SJSA1 (cell line): ENCODE measurements at regions not wholly inside any gene's neighbourhood (a gene's known extent, or its start where the extent isn't known, plus 50 kb on each side); places are given as distances from the start of the nearest gene placed in this dataset.
"Not testable (repeated sequence)": the region's sequence is repeated elsewhere in the genome, so short reads cannot be mapped to it uniquely, and the experiment has no call there.

Experiments
- DNase-seq, 2 experiments: peaks; one replicate each; pipeline ENCODE4 v3.0.0-alpha.2; 2015 to 2020; ENCODE audit warnings: low spot score in 2 of 2, low read depth in 1 of 2
- H3K27ac ChIP-seq: fragments of 250-450 bp; sonication (Bioruptor Pico); 2 replicates; pipeline ENCODE4 v1.5.1; 2020; ENCODE audit warnings: mild to moderate bottlenecking, moderate library complexity
- H3K27me3 ChIP-seq: fragments of 250-450 bp; sonication (Bioruptor Pico); replicated peaks from 2 replicates; pipeline ENCODE4 v1.5.1; 2020; ENCODE audit warnings: mild to moderate bottlenecking, moderate library complexity
- H3K36me3 ChIP-seq: fragments of 250-450 bp; sonication (Bioruptor Pico); 2 replicates; pipeline ENCODE4 v1.5.1; 2020; ENCODE audit warnings: mild to moderate bottlenecking
- H3K4me1 ChIP-seq: fragments of 250-450 bp; sonication (Bioruptor Pico); replicated peaks from 2 replicates; pipeline ENCODE4 v1.6.1; 2021; ENCODE audit warnings: mild to moderate bottlenecking
- H3K4me3 ChIP-seq: fragments of 250-450 bp; sonication (Bioruptor Pico); 2 replicates; pipeline ENCODE4 v1.5.1; 2020; ENCODE audit warnings: mild to moderate bottlenecking
- H3K9me3 ChIP-seq: fragments of 250-450 bp; sonication (Bioruptor Pico); replicated peaks from 2 replicates; pipeline ENCODE4 v1.5.1; 2020; ENCODE audit warnings: mild to moderate bottlenecking

DNA sequence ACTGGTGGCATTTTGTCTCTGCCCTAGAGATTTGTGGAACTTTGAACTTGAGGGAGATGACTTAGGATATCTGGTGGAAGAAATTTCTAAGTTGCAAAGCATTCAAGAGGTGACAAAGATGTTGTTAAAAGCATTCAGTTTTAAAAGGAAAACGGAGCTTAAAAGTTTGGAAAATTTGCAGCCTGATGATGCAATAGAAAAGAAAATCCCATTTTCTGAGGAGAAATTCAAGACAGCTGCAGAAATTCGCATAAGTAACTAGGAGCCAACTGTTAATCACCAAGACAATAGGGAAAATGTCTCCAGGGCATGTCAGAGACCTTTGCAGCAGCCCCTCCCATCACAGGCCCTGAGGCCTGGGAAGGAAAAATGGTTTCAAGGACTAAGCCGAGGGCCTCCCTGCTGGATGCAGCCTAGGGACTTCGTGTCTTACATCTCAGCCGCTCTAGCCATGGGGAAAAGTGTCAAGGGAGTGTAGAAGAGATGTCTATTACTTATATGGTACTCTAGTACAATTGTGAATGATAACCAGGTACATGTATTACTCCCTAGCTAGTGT, 663.0 kb upstream of the CBLB start:
- H3K36me3 ChIP-seq, DNase-seq, H3K9me3 ChIP-seq, H3K27ac ChIP-seq, H3K27me3 ChIP-seq, H3K4me3 ChIP-seq: not testable (repeated sequence)
- peaks cover 10% of the 10 kb centered on the region for H3K4me1 ChIP-seq

DNA sequence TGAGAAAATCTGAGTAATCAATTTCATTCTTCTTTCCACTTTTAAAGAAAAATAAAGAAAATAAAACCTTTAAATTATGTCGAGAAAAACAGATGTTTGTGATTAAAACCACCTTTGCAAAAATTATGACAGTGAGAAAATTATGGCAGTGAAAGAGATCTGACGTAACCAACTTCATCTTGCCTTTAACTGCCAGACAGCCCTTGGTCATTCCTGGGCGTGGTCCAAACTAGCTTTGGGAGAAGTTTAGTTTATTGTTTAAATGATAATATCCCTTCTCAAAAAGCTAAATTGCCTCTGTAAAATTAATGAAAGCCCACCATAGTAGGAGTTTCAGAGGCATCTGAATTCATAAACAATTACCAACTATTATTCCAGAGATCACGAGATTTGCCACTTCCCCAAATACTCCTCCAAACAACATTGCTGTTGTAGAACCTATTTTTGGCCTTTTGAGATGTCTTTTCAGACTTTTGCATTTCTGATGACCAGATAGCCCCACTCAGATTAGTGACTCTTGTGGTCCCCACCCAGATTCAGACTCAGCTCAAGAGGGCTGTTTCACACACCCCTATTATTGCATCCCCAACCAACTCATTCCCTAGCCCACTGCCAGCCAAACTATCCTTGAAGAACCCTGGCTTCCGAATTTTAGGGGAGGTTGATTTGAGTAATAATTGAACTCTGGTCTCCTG, 664.4 kb upstream of the CBLB start:
- H3K9me3 ChIP-seq, result no peaks in the 10 kb centered on the region
- DNase-seq, result no peak
- H3K36me3 ChIP-seq, result no peaks in the 10 kb centered on the region
- H3K27me3 ChIP-seq, result no peaks in the 10 kb centered on the region
- peaks cover 10% of the 10 kb centered on the region for H3K4me1 ChIP-seq
- H3K4me3 ChIP-seq, result no peak overlapping the region
- H3K27ac ChIP-seq, result no peak overlapping the region

DNA sequence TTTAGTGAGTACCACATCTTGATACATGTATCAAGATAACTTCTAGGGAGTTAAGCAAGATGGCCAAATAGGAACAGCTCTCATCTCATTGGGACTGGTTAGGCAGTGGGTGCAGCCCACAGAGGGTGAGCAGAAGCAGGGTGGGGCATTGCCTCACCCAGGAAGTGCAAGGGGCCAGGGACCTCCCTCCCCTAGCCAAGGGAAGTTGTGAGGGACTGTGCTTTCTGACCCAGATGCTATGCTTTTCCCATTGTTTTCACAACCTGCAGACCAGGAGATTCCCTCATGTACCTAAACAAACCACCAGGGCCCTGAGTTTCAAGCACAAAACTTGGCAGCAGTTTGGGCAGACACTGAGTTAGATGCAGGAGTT, 665.0 kb upstream of the CBLB start:
- Histone ChIP-seq H3K27ac (no peak overlapping the region), H3K4me3 (no peak overlapping the region), H3K9me3 (no peaks in the 10 kb centered on the region), H3K4me1 (peaks cover 10% of the 10 kb centered on the region), H3K27me3 (no peaks in the 10 kb centered on the region), H3K36me3 (no peaks in the 10 kb centered on the region)
- DNase-seq, result no peak

DNA sequence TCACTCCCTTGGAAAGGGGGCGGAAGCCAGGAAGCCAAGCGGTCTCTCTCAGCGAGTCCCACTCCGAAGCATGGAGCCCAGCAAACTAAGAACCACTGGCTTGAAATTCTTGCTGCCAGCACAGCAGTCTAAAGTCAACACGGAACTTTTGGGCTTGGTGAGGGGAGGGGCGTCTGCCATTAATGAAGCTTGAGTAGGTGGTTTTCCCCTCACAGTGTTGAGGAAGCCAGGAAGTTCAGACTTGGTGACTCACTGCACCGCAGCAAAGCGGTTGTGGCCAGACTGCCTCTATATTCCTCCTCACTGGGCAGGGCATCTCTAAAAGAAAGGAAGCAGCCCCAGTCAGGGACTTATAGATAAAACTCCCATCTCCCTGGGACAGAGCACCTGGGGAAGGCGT, 665.4 kb upstream of the CBLB start:
- H3K4me1 ChIP-seq, result peaks cover 10% of the 10 kb centered on the region
- peak; percentile 35 to 56 for DNase-seq
- no peak overlapping the region for H3K27ac ChIP-seq
- H3K36me3 ChIP-seq, result no peaks in the 10 kb centered on the region
- H3K9me3 ChIP-seq, result no peaks in the 10 kb centered on the region
- H3K4me3 ChIP-seq, result no peak overlapping the region
- no peaks in the 10 kb centered on the region for H3K27me3 ChIP-seq

DNA sequence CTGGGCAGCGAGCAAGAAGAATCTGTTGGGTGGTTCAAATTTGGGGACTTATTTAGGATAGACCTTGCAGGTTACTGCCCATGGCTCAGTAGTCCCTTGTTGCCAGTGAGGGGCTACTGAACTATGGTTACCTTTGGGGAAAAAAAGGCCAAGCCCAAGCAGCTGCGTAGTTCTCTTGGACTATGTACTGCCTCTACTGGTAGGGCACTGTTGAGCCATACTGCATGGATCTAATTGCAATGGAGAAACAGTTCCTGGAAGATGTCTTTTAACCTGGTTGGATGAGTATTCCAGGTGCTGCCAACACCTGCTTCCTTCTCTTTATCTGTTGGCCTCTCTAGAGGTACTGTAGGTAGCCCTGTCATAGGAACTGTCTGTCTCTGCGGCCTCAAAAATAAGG, 671.9 kb upstream of the CBLB start:
- Histone ChIP-seq H3K27ac (no peak overlapping the region), H3K4me3 (no peak overlapping the region), H3K9me3 (no peaks in the 10 kb centered on the region), H3K27me3 (no peaks in the 10 kb centered on the region), H3K36me3 (no peaks in the 10 kb centered on the region), H3K4me1 (no peaks in the 10 kb centered on the region)
- no peak for DNase-seq

DNA sequence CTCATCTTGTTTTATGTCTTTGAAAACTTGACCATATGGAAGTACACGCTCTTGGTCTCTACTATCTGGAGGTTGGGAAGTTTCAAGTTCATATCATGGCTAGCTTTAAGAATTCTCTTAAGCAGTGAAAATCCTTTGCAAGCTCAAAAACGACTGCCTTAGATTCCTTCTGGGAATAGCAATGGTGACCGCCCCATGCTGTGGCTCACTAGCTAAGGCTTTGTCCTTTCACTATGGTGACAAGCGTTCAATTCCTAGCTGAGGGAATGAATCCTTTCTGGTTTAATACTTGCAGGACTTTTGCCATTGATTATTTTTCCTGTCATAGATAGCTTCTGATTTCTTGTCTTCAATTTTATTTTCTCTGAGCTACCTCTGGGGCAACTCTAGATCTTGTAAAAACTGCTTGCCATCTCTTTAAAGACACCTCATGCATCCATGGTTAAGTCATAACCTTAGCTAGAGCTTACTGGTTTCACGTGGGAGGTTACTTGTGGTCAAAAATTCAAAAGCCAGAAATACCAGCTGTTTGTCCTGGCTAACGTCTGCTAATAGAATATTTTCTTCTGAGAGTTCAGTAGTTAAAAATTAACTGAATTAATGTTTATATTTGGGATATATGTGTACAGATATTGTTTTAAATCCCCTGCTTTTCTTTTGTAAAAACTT, 673.4 kb upstream of the CBLB start:
- no peak overlapping the region for H3K4me3 ChIP-seq
- H3K9me3 ChIP-seq, result no peaks in the 10 kb centered on the region
- no peaks in the 10 kb centered on the region for H3K36me3 ChIP-seq
- H3K4me1 ChIP-seq, result no peaks in the 10 kb centered on the region
- no peak for DNase-seq
- no peaks in the 10 kb centered on the region for H3K27me3 ChIP-seq
- H3K27ac ChIP-seq, result no peak overlapping the region

DNA sequence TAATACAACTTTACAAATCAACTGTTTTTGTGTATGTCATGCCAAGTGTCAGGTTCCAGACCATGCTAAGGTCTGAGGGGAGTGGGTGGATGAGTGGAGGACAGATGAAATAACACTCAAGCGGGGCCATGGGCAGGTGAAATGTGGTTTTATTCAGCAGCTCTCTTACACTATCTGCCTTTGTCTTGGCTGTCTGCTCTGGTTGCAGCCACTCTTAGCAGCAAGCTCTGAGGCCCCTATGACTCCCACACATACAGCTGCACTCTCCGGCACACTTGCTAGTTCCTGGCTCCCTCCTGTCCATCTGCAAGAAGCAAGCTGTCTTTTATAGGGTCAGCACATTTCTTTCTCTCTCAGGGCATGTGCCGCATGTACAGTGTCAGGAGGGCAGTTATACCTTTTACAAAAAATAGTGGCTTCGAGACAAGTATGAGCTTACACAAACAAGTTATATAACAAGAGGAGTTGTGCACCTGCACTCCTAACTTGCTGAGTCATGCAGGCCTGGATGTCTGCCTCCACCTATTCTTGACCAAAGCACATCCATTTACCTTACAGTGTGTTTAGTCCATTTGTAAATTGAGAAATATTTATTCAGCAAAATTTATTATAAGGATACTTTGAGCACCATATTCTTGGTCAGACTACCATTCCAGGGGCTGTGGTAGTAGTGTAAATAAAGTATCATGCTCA, 683.7 kb upstream of the CBLB start:
- Histone ChIP-seq H3K9me3 (no peaks in the 10 kb centered on the region), H3K36me3 (no peaks in the 10 kb centered on the region), H3K4me3 (no peak overlapping the region), H3K27me3 (no peaks in the 10 kb centered on the region), H3K27ac (no peak overlapping the region), H3K4me1 (no peaks in the 10 kb centered on the region)
- DNase-seq, result no peak

DNA sequence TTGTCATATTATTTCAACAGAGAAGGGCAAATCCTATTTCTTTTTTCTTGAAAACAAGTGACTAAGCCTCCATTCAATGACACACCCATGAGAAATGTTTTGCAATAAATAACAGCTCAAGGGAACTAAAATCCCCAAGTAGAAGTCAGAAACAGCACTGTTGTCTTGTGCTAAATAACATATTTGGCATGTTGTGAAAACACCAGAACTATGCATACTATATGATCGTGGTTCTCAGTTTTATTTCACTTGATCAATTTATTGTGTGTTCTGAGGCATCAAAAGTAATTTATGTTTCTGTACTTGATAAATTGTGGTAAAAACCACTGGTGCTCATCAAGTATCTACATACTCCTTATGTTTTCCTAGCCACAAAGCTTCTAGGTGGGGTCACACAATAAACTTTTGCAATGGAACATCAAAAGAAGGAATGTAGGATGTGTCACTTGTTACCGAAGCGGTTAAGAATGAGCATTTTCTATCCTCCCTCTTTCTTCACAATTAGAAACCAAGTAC, 691.7 kb upstream of the CBLB start:
- H3K9me3 ChIP-seq, result no peaks in the 10 kb centered on the region
- peaks cover 19% of the 10 kb centered on the region for H3K4me1 ChIP-seq
- H3K27ac ChIP-seq, result peak overlapping the region; percentile 96
- H3K27me3 ChIP-seq, result no peaks in the 10 kb centered on the region
- DNase-seq, result peak in 1 of 2 experiments; percentile 82
- no peaks in the 10 kb centered on the region for H3K36me3 ChIP-seq
- no peak overlapping the region for H3K4me3 ChIP-seq

DNA sequence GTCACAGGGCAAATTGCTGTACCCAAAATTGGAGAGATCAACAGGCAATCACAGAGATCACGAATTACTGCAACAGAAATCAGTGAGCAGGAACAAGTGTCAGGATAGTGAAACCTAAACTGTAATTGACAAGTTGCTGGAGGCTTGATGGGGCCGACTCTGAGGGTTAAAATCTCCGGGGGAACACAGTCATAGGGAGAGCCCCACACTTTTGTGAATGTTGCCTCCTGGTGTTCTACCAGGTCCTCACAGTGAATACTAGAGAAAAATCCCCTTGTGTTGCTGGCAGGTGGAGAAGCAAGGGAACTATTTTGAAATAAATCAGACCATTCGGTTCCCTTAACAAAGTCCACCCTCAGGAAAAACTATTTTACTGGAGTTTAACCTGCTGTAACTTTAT, 697.5 kb upstream of the CBLB start:
- Histone ChIP-seq H3K9me3 (no peaks in the 10 kb centered on the region), H3K27me3 (no peaks in the 10 kb centered on the region), H3K27ac (no peak overlapping the region), H3K36me3 (no peaks in the 10 kb centered on the region), H3K4me1 (peaks cover 7% of the 10 kb centered on the region), H3K4me3 (no peak overlapping the region)
- no peak for DNase-seq

DNA sequence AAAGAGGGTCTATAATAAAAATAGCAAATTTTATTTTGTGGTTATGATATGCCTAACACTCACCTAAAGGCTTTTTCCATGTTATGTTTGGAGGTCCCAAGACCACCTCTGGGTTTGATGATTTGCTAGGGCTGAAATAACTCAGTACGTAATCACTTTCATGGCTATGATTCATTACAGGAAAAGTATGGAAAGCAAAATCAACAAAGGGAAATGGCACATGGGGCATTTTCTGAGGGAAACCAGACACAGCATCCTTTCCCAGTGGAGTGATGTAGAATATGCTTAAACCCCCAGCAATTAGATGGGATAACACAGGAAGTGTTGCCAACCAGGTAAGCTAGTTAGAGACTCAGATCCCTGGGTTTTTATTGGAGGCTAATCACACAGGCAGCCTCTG, 701.6 kb upstream of the CBLB start:
- no peak for DNase-seq
- Histone ChIP-seq H3K27me3 (no peaks in the 10 kb centered on the region), H3K4me1 (0 out of 2 replicates have a peak, but pooled peaks cover 2% of the 10 kb centered on the region), H3K27ac (no peak overlapping the region), H3K9me3 (no peaks in the 10 kb centered on the region), H3K36me3 (no peaks in the 10 kb centered on the region), H3K4me3 (no peak overlapping the region)

DNA sequence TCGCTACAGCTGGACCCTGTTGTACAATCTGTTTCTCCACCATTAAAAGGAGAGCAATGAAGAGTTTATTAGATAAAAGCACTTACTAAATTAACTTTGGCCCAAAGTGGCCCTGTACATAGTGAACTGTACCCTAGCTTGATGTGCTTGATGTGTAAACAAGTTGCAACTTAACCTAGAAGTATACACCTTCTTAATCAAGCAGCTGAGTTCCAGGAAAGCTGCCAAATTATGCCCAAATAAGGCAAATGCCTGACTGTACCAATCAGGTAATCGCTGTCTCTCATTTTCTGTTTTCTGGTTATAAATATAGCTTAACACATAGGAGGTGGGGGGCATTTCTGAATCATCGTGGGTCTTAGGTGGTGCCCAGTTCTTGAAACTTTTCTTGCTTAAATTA, 704.8 kb upstream of the CBLB start:
- no peak for DNase-seq
- H3K4me3 ChIP-seq, result no peak overlapping the region
- no peaks in the 10 kb centered on the region for H3K36me3 ChIP-seq
- no peaks in the 10 kb centered on the region for H3K27me3 ChIP-seq
- no peaks in the 10 kb centered on the region for H3K9me3 ChIP-seq
- H3K4me1 ChIP-seq, result no peaks in the 10 kb centered on the region
- no peak overlapping the region for H3K27ac ChIP-seq

DNA sequence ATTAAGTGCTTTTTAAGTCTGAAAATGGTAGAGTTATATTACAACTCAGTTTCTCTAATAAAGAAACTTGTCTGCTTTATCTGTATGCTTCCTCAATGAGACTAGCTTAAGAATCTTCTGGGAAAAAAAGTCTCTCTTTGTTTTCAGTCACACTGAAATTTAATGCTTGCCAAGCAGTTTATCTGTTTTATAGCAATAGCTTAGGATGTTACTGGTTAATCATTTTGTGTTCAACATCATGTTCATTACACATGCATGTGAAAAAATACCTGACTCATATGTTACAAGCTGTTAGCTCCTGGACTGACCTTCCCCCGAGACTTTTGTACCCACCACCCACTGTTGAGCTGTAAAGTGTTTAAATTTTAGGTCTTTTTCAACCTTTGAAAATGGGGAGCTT, 706.2 kb upstream of the CBLB start:
- DNase-seq, result no peak
- no peaks in the 10 kb centered on the region for H3K36me3 ChIP-seq
- H3K27ac ChIP-seq, result no peak overlapping the region
- no peaks in the 10 kb centered on the region for H3K4me1 ChIP-seq
- no peak overlapping the region for H3K4me3 ChIP-seq
- no peaks in the 10 kb centered on the region for H3K27me3 ChIP-seq
- H3K9me3 ChIP-seq, result no peaks in the 10 kb centered on the region

DNA sequence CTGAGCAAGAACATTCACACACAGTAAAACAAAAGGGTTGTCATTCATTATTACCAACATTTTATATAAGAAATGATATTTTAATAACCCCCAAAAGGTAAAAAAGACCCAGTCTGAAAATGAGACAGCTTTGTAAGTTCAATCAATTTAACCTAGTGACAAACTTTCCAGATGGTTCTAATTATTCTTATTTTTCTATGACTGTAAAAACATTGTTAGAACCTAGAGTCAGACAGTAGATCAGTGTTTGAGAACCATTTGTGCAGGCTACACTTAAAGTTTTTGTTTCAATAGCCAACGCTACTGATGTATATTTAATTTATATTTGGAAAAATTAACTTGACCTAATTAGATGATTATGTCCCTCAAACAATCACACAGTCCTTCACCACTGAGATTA, 708.4 kb upstream of the CBLB start:
- Histone ChIP-seq H3K4me1 (no peaks in the 10 kb centered on the region), H3K27ac (no peak overlapping the region), H3K9me3 (no peaks in the 10 kb centered on the region), H3K4me3 (no peak overlapping the region), H3K36me3 (no peaks in the 10 kb centered on the region), H3K27me3 (no peaks in the 10 kb centered on the region)
- DNase-seq, result no peak

DNA sequence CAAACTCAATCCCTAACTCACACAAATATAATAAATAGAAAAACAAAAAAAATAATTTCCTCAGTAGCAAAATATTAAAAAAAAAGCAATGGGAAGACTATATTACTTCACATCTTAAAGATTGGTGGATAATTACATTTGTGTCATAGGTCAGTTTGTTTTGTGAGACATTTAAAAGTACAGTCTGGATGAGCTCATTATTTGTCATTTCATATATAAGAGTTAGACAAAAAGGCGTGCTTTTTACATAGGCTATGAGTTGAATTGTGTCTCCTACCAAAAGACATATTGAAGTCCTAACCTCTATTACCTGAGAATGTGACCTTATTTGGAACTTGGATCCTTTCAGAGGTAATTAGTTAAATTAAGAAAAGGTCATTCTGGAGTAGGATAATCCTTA, 710.1 kb upstream of the CBLB start:
- no peaks in the 10 kb centered on the region for H3K36me3 ChIP-seq
- H3K4me1 ChIP-seq, result no peaks in the 10 kb centered on the region
- no peak overlapping the region for H3K4me3 ChIP-seq
- H3K27me3 ChIP-seq, result no peaks in the 10 kb centered on the region
- DNase-seq, result no peak
- H3K27ac ChIP-seq, result no peak overlapping the region
- no peaks in the 10 kb centered on the region for H3K9me3 ChIP-seq
